H9 (cell line): ENCODE measurements at regions not wholly inside any gene's neighbourhood (a gene's known extent, or its start where the extent isn't known, plus 50 kb on each side); places are given as distances from the start of the nearest gene placed in this dataset.

Experiments used
- DNase-seq: peaks from one replicate; pipeline ENCODE4 v3.0.0-alpha.2; 2017
- H2AFZ ChIP-seq: one replicate; pipeline ENCODE4 v1.6.1; 2013; ENCODE audit warnings: mild to moderate bottlenecking, low read length, control low read depth, moderate library complexity
- H2AK5ac ChIP-seq: 2 replicates; pipeline ENCODE4 v1.6.1; 2013; ENCODE audit warnings: low read length, control low read depth, mixed read lengths; ENCODE audit not compliant: insufficient read length
- H2BK120ac ChIP-seq: one replicate; pipeline ENCODE4 v1.6.1; 2013; ENCODE audit warnings: low read depth, mild to moderate bottlenecking, low read length, control low read depth, inconsistent platforms; ENCODE audit not compliant: poor library complexity, severe bottlenecking
- H2BK12ac ChIP-seq: 2 replicates; pipeline ENCODE4 v1.6.1; 2013; ENCODE audit warnings: low read length, control low read depth, mixed read lengths, low read depth; ENCODE audit not compliant: insufficient read length
- H2BK15ac ChIP-seq: 2 replicates; pipeline ENCODE4 v1.6.1; 2013; ENCODE audit warnings: low read depth, low read length, control low read depth
- H2BK20ac ChIP-seq: one replicate; pipeline ENCODE4 v1.6.1; 2013; ENCODE audit warnings: low read depth, mild to moderate bottlenecking, low read length, control low read depth, inconsistent platforms; ENCODE audit not compliant: poor library complexity, severe bottlenecking
- H2BK5ac ChIP-seq: 2 replicates; pipeline ENCODE4 v1.6.1; 2013; ENCODE audit warnings: low read length, control low read depth, mixed read lengths; ENCODE audit not compliant: insufficient read length
- H3K14ac ChIP-seq: 2 replicates; pipeline ENCODE4 v1.6.1; 2013; ENCODE audit warnings: low read length, control low read depth; ENCODE audit not compliant: insufficient read depth
- H3K18ac ChIP-seq: 2 replicates; pipeline ENCODE4 v1.6.1; 2013; ENCODE audit warnings: low read depth, mild to moderate bottlenecking, mixed read lengths, low read length, control low read depth; ENCODE audit not compliant: insufficient read length
- H3K23ac ChIP-seq: 2 replicates; pipeline ENCODE4 v1.6.1; 2013; ENCODE audit warnings: low read length, control low read depth, mixed read lengths, low read depth; ENCODE audit not compliant: insufficient read length
- H3K23me2 ChIP-seq: 2 replicates; pipeline ENCODE4 v1.6.1; 2013; ENCODE audit warnings: low read depth, mild to moderate bottlenecking, mixed read lengths, low read length, control low read depth; ENCODE audit not compliant: insufficient read length, poor library complexity, severe bottlenecking
- H3K27ac ChIP-seq: 2 replicates; pipeline ENCODE4 v1.5.1; 2013; ENCODE audit warnings: low read length, control low read depth, mixed read lengths, low read depth; ENCODE audit not compliant: insufficient read length
- H3K27me3 ChIP-seq: 2 replicates; pipeline ENCODE4 v1.6.1; 2013; ENCODE audit warnings: low read length, control low read depth, inconsistent platforms; ENCODE audit not compliant: insufficient read depth
- H3K4ac ChIP-seq: 2 replicates; pipeline ENCODE4 v1.6.1; 2013; ENCODE audit warnings: low read depth, mild to moderate bottlenecking, control low read depth, inconsistent platforms, low read length, moderate library complexity
- H3K4me1 ChIP-seq: 2 replicates; pipeline ENCODE4 v1.6.1; 2013; ENCODE audit warnings: low read length, control low read depth, inconsistent platforms; ENCODE audit not compliant: insufficient read depth
- H3K4me2 ChIP-seq: 2 replicates; pipeline ENCODE4 v1.6.1; 2013; ENCODE audit warnings: low read length, control low read depth, mixed read lengths; ENCODE audit not compliant: insufficient read length, insufficient read depth
- H3K56ac ChIP-seq: 2 replicates; pipeline ENCODE4 v1.6.1; 2013; ENCODE audit warnings: low read depth, mild to moderate bottlenecking, mixed read lengths, low read length, control low read depth; ENCODE audit not compliant: insufficient read length
- H3K79me1 ChIP-seq: 2 replicates; pipeline ENCODE4 v1.6.1; 2013; ENCODE audit warnings: low read depth, mild to moderate bottlenecking, moderate library complexity, low read length, control low read depth, inconsistent platforms; ENCODE audit not compliant: insufficient read depth, poor library complexity, severe bottlenecking
- H3K79me2 ChIP-seq: 2 replicates; pipeline ENCODE4 v1.6.1; 2013; ENCODE audit warnings: low read length, control low read depth, inconsistent platforms; ENCODE audit not compliant: insufficient read depth
- H3K9ac ChIP-seq: 2 replicates; pipeline ENCODE4 v1.6.1; 2013; ENCODE audit warnings: low read length, control low read depth, mixed read lengths; ENCODE audit not compliant: insufficient read length; ENCODE audit errors: extremely low read depth
- H3K9me3 ChIP-seq: one replicate; pipeline ENCODE4 v1.6.1; 2013; ENCODE audit warnings: low read depth, low read length, inconsistent platforms; ENCODE audit not compliant: control insufficient read depth
- H3T11ph ChIP-seq: one replicate; pipeline ENCODE4 v1.6.1; 2013; ENCODE audit warnings: mild to moderate bottlenecking, low read length, control low read depth, inconsistent platforms
- H4K20me1 ChIP-seq: one replicate; pipeline ENCODE4 v1.6.1; 2013; ENCODE audit not compliant: control insufficient read depth, insufficient read length, insufficient read depth
- H4K5ac ChIP-seq: 2 replicates; pipeline ENCODE4 v1.6.1; 2013; ENCODE audit warnings: low read depth, mild to moderate bottlenecking, mixed read lengths, low read length, control low read depth; ENCODE audit not compliant: insufficient read length
- H4K8ac ChIP-seq: replicated peaks from 2 replicates; pipeline ENCODE4 v1.6.1; 2013; ENCODE audit warnings: low read length, control low read depth, mixed read lengths, low read depth; ENCODE audit not compliant: insufficient read length
- H4K91ac ChIP-seq: 2 replicates; pipeline ENCODE4 v1.6.1; 2013; ENCODE audit warnings: low read depth, mild to moderate bottlenecking, moderate library complexity, mixed read lengths, low read length, control low read depth; ENCODE audit not compliant: insufficient read length
- H3K27ac Mint-ChIP-seq, 3 experiments: 2 replicates in 2 of 3; 3 replicates in 1 of 3; pipeline ENCODE4 v1.8.0; 2020 to 2021; ENCODE audit warnings: mixed read lengths in 3 of 3, mild to moderate bottlenecking in 1 of 3, moderate library complexity in 1 of 3
- H3K27me3 Mint-ChIP-seq: 2 replicates; pipeline ENCODE4 v1.8.0; 2021; ENCODE audit warnings: low read depth, mild to moderate bottlenecking, moderate library complexity, mixed read lengths
- H3K36me3 Mint-ChIP-seq, 3 experiments: 2 replicates in 2 of 3; 3 replicates in 1 of 3; pipeline ENCODE4 v1.8.0; 2020 to 2021; ENCODE audit warnings: low read depth in 3 of 3, mixed read lengths in 3 of 3; ENCODE audit not compliant: insufficient read depth in 1 of 3
- H3K4me1 Mint-ChIP-seq, 2 experiments: 2 replicates each; pipeline ENCODE4 v1.8.0; 2020; ENCODE audit warnings: mixed read lengths in 2 of 2
- H3K4me3 Mint-ChIP-seq, 2 experiments: 2 replicates in 1 of 2; 3 replicates in 1 of 2; pipeline ENCODE4 v1.8.0; 2020 to 2021; ENCODE audit warnings: mild to moderate bottlenecking in 2 of 2, mixed read lengths in 2 of 2, moderate library complexity in 1 of 2
- H3K9me3 Mint-ChIP-seq, 2 experiments: 2 replicates in 1 of 2; 3 replicates in 1 of 2; pipeline ENCODE4 v1.8.0; 2020; ENCODE audit warnings: mild to moderate bottlenecking in 2 of 2, mixed read lengths in 2 of 2, moderate library complexity in 1 of 2
- CTCF ChIP-seq: fragments of 200-600 bp; sonication (generic); conservative IDR thresholded peaks from 3 replicates; pipeline ENCODE4 v1.8.0; 2021; ENCODE audit warnings: antibody characterized with exemption, mild to moderate bottlenecking
- WGBS: extraction: QIAGEN DNeasy Blood & Tissue Kit; methylation state at CpG from one replicate; pipeline ENCODE4 v1.1.7; 2013; ENCODE audit warnings: missing lambda C conversion rate, low lambda C conversion rate, mixed read lengths; ENCODE audit not compliant: insufficient read length; ENCODE audit errors: extremely low coverage; 5-methylcytosine and 5-hydroxymethylcytosine counted together

- Histone ChIP-seq H4K5ac (no peak overlapping the region), H4K20me1 (no peaks in the 10 kb centered on the region), H3K9me3 (no peaks in the 10 kb centered on the region), H3K18ac (no peak overlapping the region), H3K4ac (no peak overlapping the region), H2BK120ac (no peak overlapping the region), H3K23me2 (no peaks in the 10 kb centered on the region), H3K56ac (no peak overlapping the region), H3K79me2 (no peaks in the 10 kb centered on the region), H3K4me1 (no peaks in the 10 kb centered on the region; the same call in 1 of the 2 replicates), H2AFZ (no peak overlapping the region), H3K23ac (no peak overlapping the region), H2BK12ac (no peak overlapping the region), H4K8ac (no peak overlapping the region), H2BK5ac (no peak overlapping the region), H2BK20ac (no peak overlapping the region), H3T11ph (no peak overlapping the region), H3K27me3 (no peaks in the 10 kb centered on the region), H3K14ac (no peak overlapping the region), H3K9ac (no peak overlapping the region), H3K4me2 (no peak overlapping the region), H3K79me1 (no peaks in the 10 kb centered on the region), H3K27ac (no peak overlapping the region), H4K91ac (no peak overlapping the region), H2BK15ac (no peak overlapping the region), H2AK5ac (no peak overlapping the region)
- no peaks in the 10 kb centered on the region for H3K36me3 Mint-ChIP-seq
- no peak overlapping the region for H3K4me3 Mint-ChIP-seq
- no peaks in the 10 kb centered on the region for H3K27me3 Mint-ChIP-seq
- H3K9me3 Mint-ChIP-seq: no peaks in the 10 kb centered on the region
- DNase-seq: no peak
- H3K27ac Mint-ChIP-seq: no peak overlapping the region
- no peaks in the 10 kb centered on the region; a peak in 1 of 4 replicates for H3K4me1 Mint-ChIP-seq
- no CpG with 5 or more reads among the region's 5 CpGs for WGBS
- no peak for TF ChIP-seq CTCF
Observed at GRCh38 chr4:160353548-160353947, 1250.7 kb downstream of the RAPGEF2 start.
